Ramos (cell line): ENCODE measurements at regions not wholly inside any gene's neighbourhood (a gene's known extent, or its start where the extent isn't known, plus 50 kb on each side); places are given as distances from the start of the nearest gene placed in this dataset.

Experiments
- in situ Hi-C: fragments of 300-500 bp; cut with MboI; formaldehyde crosslinking; loops from one replicate; pipeline ENCODE4 v1.14.3; 2022; ENCODE audit warnings: low sequenced_read_pairs; ENCODE audit not compliant: unreplicated experiment

DNA sequence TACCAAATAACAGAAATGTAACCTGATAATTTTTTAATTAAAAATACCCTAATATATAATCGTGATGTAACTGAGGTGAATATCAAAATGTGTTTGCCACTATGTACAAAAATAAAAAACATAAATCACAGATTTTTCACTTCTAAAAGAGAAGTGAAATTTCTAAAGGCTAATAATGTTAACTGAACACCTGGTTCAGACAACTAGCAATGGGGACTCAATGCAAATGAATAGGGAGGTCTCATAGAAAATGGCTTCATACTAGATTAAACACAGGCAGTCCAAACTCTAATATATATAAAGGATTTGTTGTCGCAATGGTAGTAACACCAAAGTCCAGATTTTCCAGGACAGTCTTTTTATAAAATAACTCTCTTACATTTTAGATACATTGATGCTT, 365.4 kb upstream of the ATP2B1 start:
- in situ Hi-C loops = no loop called here

DNA sequence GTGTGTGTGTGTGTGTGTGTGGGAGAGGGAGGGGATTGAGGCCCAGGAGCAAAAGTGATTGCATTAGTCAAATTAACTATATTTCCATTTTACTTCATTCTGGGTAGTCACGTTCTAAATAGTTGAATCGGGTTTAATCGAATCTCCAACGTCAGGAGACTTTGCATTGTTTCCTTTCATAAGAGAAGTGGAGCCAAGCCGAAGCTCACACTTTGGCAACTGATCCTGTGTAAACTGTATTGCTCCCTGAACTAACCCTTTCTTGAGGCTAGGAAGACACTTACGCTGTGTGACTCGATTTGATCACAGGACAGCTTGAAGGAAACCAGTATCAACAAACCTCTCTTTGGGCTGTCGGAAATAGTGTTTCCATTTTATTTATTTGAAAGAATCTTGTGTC, 363.4 kb upstream of the ATP2B1 start:
- in situ Hi-C loops = no loop called here

DNA sequence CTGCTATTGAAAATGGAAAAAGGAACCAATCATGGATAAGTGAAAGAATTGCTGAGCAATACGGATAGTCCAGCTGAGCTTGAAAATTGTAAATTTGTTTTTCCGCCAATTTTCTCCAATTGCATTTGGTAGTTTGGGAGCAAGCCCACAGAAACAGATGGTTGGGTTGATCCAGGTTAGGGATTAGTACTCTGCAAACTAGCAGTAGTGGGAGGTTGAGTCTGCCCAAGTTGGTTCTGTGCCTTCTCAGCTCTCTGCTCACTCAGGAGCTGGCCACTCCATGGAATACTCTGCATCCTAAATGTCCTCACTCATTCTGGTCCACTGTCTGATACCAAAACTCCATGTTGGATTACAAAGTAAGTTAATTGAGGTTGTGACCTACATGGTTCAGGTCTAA, 361.1 kb upstream of the ATP2B1 start:
- in situ Hi-C loops = no loop called here

DNA sequence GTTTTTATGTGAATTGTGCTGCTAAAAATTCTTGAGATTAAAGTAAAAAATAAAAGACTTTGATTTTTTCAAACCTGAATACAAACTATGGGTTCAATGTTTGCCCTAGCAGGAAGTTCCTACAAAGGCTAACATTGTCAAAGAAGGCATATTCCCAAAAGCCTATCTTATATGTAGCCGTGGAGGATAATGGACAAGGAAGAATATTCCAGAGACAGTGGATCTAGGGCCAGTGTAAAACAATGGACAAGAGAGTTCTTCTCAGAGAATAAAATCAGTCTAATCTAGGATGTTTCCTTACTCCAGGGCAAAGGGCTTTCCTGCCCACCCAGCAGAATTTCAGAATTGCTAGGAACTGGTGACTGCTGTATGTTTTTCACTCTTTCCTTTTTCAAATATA, 359.2 kb upstream of the ATP2B1 start:
- in situ Hi-C loops = no loop called here

DNA sequence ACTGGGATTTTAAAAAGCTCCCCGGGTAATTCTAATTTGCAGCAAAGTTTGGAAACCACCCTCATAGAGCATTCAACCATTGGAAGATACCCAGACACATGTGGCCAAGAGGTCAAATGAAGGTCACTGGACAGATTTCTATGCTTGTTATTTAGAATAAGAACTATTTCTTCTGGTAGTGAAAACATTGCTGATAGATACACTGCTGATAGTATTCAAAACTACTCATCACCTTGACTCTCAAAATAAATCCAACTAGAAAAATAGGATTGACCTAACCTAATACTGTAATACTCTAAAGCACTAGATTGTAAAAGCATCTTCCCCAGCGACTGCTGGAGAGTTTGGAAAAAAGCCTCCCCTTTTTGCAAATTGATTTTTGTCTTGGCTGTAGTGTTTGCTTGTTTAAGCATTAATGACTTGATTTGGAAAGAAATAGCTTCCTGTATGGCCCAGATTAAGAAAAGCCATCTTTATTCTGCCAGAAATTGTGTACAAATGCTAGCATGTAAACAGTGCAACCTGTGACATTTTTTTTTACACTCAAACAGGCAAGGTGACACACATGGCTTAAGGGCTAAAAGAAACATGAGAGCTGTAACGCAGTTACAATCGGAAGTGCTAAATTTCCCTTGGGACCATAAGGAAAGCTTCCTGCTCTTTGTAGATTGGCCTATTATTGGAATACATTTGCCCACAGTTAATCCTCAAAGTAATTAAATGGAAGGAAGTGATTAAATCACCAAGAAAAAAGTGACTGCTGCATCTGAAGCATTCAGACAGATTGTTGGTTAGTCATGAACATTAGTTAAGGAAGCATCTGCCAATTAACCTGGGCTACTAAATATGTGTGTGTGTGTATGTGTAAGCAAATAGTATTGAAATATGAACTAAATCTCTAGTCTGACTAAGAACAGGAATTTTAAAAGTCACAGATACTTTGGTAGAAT, 356.5 kb upstream of the ATP2B1 start:
- in situ Hi-C loops = no loop called here

DNA sequence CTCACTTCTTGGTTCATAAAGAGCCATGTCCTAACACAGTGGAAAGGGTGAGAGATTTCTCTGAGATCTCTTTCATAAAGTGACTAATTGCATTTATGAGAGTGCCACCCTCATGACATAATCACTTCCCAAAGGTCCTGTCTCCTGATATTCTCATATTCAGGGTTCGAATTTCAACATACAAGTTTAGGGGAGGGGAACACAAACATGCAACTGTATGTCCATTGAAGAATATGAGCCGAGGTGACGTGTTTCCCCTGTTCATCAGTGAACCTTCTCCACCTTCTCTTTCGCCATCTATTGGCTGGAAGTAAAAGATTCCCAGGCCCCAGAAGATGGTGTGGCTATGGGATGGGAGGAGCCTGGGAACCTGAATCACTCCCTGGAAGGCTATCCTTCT, 354.2 kb upstream of the ATP2B1 start:
- in situ Hi-C loops = no loop called here

DNA sequence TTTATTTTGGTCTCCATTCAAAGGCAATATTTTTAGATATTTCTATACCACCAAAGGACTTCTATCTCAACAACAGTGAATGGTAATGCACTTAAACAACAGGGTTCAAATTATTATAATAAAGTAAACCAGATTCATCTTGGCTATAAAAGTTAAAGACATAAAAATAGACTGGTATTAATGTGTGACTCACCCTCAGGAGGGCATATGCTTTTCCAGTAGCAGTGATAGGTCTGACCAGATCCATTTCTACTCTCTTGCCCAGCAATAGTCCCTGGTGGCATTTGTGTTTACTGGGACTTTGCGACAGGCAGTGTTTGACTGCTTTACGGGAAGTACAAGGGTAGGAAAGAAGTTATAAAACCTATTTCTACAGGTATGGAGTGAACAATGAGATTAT, 353.2 kb upstream of the ATP2B1 start:
- in situ Hi-C loops = no loop called here

DNA sequence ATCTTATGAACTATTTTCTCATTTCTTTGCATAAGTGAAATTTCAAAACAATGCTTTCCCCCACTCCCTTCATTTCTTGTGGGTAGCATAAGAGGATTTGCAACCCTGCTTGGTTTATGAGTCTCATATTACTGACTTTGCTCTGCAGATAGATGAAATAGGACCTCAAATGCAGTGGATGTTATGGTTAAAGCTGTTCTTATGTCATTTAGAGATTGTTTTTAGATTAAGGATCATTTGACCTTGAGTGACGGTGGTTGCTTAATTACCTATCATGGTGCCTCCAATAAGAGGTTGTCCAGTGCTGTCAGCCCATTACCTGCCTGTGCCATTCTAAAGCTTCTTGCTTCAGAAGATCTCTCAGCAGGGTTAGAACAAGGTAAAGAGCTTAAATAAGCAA, 351.4 kb upstream of the ATP2B1 start:
- in situ Hi-C loops = no loop called here

DNA sequence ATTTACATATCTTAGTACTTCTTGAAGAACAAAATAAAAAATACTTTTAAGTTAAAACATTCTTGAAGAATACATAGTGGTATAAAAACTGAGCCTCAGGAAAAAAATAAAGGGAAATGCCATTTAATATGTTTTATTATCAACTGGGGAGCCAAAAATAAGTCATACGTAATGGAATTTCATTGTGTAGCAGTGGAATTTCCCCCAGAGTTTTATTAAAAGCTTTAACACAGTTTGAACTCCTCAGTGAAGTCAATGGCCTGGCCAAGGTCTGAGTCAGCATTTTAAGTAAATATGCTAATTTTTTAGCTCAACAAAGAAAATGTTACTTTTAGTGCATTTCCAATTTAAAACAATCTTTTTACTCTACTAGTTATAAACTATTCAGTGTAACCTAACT, 350.1 kb upstream of the ATP2B1 start:
- in situ Hi-C loops = no loop called here

DNA sequence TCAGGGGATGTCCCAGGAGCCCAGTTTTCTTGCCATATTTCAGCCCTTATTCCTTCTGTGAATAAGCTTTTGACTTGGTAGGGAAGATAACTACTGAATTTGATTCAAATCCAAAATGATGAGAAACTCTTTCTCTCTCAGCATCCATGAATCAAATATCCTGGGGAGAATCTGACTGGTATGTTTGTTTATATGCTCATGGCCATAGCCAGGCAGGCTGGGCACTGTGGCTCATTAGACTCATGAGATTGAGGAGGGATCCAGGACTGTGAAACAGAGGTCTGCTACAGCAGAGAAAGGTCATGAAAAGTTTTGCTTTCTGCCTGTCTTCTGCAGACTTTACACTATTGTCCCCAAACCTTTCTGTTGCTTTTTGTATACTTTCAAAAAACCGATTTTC, 346.4 kb upstream of the ATP2B1 start:
- in situ Hi-C loops = no loop called here

DNA sequence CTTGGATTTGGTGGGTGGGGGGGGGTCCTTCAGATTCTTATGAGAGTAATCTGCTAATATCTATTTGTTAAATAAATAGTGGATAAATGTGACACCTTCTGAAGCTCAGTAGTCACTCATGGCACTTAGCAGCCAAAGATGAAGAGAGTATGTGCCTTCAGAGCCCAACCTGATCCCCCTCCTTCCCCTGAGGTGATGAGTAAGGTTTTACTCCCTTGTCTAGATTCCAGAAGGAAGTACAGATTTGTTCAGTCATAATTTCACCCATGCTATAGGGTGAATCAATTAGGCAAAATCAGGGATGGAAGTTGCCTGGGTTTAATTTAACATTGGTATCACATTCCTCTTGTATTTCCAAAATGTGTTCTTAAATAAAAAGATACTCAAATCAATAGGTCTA, 340.3 kb upstream of the ATP2B1 start:
- in situ Hi-C loops = no loop called here

DNA sequence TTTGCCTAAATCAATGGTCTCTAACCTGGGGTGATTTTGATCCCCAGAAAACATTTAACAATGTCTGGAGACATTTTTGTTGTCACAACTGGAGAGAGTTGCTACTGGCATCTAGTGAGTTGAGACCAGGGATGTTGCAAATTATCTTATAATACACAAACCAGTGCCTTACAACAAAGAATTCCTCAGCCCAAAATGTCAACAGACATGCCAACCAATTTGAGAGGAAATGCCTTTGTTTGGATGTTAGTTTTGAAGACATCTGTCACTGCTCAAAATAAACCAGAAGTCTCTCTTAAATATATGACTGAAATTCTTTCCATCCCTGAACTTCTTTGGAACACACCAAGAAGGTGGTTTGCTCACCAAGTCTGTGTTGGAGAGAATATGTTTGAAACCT, 336.9 kb upstream of the ATP2B1 start:
- in situ Hi-C loops = no loop called here

DNA sequence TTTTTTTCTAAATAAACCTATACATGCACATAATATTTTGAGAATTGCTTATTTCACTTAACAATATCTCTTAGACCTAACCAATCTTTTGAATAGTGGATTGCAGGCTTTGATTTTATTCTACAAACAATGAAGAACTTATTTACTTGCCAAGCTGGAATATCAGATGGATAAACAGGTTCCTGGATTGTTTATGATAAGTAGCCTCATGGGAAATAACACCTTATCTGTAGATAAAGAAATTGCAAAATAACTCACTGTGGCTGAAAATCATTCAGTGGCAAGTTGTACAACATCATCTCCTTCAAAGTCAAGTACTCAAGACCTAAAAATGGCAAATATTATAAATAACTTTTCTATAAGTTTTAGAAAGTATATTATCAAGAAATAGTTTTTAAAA, 335.4 kb upstream of the ATP2B1 start:
- in situ Hi-C loops = no loop called here

DNA sequence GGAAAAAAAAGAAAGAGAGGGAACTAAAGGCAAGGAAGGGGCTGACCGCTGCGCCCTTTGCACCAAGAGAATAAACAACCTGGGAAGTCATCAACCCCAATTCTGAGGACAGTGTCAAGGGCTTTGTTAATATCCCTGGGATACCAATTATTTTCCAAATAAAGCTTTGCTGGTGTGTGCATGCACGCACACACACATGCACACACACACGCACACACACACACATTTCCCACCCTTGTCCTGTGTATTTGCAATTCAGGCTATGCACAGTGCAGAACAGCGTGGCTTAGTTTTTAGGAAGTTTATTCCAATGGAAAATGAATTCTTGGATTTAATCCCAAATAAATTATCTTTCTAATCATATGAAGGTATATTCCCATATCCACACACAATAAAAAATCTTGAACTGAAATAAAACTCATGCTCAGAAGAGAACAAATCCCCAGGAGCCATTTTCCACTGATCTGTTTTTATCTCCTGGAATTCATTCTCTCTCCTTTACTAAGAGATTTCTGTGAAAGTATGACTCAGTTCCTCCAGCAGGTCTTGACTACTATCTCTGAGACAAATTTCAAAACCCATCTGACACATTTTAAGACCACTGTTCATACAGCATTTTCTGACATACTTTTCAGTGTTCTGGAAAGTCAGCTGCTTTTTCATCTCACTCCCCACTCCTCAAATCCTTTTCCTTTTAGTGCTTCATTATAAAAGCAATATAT, 334.4 kb upstream of the ATP2B1 start:
- in situ Hi-C loops = no loop called here

DNA sequence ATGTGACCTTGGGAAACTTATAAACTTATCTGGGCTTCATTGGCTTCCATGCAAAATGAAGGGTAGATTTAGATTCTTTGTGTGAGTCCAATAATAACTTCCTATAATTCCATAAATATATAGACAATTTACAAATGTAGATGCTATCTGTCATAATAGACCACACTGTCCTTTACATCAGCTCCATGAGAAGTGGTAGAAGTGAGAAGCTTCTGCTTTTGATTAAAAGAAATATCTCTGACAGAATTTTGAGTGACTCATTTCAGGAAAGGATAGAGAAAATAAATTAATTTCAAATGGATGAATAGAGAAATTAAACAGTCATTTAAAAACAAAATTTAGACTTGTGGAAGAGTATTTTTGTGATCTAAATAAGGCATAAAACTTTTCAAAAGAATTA, 329.7 kb upstream of the ATP2B1 start:
- in situ Hi-C loops = no loop called here

DNA sequence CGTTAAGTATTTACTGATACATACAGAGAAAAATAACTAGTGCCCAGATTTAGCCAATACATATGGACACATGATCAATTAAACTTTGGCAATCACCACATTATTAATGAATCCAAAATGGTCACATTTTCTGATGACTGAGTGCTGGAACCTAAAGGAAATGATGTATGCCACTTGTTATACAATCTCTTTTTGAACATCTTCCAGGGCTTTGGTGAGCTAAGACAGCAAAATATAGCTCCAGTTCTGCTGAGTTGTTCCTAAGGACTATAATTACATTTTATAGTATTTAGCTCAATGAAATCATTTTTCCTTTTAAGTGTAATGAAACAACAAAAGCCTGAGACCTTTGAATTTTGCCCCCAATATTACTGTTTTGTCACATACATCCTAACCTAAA, 329.1 kb upstream of the ATP2B1 start:
- in situ Hi-C loops = no loop called here

DNA sequence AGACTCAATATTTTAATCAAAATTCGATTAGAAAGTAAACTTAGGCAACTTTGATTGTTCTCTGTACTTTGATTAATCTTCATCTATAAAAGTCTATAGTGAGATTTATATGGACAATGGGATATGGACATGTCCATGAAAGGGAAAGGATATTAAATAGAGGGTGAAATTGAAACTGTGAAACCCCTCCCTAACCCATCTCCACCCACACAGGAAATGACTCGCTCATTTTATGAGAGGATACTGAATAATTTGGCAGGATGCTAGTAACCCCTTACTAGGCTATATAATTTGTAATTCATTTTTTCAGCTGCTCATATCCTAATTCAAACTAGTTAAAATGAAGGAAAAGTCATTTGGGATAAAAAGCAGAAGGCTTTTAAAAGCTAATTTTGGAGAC, 328.0 kb upstream of the ATP2B1 start:
- in situ Hi-C loops = no loop called here

DNA sequence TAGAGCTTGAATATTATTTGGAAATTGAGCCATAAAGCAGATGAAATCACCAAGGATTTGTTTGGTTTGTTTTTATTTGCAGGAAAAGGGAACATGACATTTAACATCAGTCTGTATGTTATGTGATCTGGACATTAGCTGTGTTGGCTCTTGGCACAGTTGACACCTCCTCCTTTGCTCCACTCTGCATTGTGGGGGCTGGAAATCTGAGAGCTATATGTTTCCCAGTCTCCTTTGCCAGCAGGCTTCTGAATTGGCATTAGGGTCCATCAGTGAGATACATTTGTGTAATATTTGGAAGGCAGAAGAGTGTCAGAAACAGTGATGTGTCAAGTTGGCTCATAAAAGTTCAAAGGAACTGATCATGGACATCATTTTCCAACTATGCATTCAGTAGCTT, 322.1 kb upstream of the ATP2B1 start:
- in situ Hi-C loops = no loop called here

DNA sequence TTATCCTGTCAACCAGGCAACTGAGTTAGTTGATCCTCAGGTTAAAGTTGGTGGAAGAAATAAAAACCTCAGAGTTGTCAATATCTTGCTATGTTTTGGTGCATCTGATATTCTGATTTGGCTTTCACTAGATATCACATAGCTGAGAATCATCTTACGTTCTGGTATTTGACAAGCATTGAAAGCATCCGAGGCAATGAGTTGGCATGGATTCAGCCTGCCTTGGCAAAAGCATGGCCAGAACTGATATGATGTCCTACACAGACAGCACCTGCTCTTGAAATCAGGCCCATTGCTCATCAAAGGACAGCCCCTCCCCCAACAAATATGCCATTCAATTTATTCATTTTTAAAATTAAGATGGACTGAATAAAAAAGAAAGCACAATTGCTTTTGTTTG, 320.7 kb upstream of the ATP2B1 start:
- in situ Hi-C loops = no loop called here

DNA sequence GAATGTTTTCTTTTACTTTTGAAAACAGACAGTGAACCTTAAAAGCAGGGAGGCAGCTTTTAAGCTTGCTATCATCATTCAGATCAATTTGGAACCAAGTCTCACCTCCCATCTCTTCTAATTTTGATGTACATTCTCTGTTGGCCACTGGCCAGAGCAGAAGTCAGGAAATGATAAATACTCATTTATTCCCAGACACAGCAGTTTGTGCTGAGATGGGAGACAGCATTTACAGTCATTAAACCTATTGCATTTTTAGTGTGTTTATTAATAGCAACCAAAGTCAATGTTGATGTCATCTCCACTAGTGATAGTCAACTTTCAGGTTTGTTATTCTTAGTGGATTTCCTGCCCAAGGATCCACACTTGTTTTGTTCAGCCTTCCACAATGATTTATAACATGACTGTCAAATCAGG, 320.0 kb upstream of the ATP2B1 start:
- in situ Hi-C loops = no loop called here

DNA sequence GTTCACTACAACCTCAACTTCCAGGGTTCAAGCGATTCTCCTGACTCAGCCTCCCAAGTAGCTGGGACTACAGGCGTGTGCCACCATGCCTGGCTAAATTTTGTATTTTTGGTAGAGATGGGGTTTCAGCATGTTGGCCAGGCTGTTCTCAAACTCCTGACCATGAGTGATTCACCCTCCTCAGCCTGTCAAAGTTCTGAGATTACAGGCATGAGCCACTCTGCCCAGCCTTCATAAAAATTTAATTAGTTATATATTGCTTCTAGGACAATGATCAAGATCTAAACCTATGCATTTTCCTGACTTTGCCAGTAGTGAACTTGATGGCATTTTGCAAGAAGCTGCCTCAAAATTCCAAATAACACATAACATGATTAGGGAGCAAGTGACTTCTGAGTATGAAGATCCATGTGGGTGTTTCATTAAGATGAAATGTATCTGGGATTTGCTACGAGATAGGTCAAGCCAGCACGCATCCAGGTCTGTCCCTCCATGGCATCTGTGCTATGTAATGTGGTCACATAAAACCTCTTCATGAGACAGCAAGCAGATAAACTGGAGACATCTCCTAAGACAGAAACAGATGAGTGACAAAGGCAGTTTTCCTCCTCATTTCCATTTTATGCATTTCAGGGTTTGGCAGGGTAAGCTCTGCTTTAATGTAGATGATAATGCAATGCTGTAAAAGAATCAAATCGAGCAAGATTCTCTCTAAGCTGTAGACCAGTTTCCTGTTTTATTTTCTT, 319.4 kb upstream of the ATP2B1 start:
- in situ Hi-C loops = no loop called here
